MM.1S (cell line): ENCODE measurements at regions not wholly inside any gene's neighbourhood (a gene's known extent, or its start where the extent isn't known, plus 50 kb on each side); places are given as distances from the start of the nearest gene placed in this dataset.

ENCODE experiments used
- DNase-seq: peaks from one replicate; pipeline ENCODE4 v3.0.0-alpha.2; 2015
- H2AFZ ChIP-seq: fragments of 300-600 bp; sonication (generic); 2 replicates; pipeline ENCODE4 v1.6.0; 2016; ENCODE audit warnings: antibody characterized with exemption, low read length
- H3F3A ChIP-seq: fragments of 300-600 bp; sonication (generic); 2 replicates; pipeline ENCODE4 v1.6.1; 2016; ENCODE audit warnings: mild to moderate bottlenecking, antibody characterized with exemption, low read length, moderate library complexity, mixed read lengths; ENCODE audit not compliant: insufficient read depth
- H3K27ac ChIP-seq: fragments of 300-600 bp; sonication (generic); 2 replicates; pipeline ENCODE4 v1.5.1; 2016; ENCODE audit warnings: mild to moderate bottlenecking, low read length
- H3K27me3 ChIP-seq: fragments of 300-600 bp; sonication (generic); replicated peaks from 2 replicates; pipeline ENCODE4 v1.6.0; 2016; ENCODE audit warnings: low read length; ENCODE audit not compliant: insufficient read depth
- H3K36me3 ChIP-seq: fragments of 300-600 bp; sonication (generic); replicated peaks from 2 replicates; pipeline ENCODE4 v1.6.1; 2016; ENCODE audit warnings: mild to moderate bottlenecking, low read length, mixed read lengths; ENCODE audit not compliant: insufficient read depth
- H3K4me1 ChIP-seq: fragments of 300-600 bp; sonication (generic); 2 replicates; pipeline ENCODE4 v1.6.1; 2016; ENCODE audit warnings: low read length, mixed read lengths
- H3K4me2 ChIP-seq: fragments of 300-600 bp; sonication (generic); 2 replicates; pipeline ENCODE4 v1.6.0; 2016; ENCODE audit warnings: low read depth, low read length
- H3K4me3 ChIP-seq: fragments of 300-600 bp; sonication (generic); 2 replicates; pipeline ENCODE4 v1.5.1; 2016; ENCODE audit warnings: low read length, mixed read lengths
- H3K79me2 ChIP-seq: fragments of 300-600 bp; sonication (generic); 2 replicates; pipeline ENCODE4 v1.6.1; 2016; ENCODE audit warnings: mixed run types, low read length, mixed read lengths
- H3K9ac ChIP-seq: fragments of 300-600 bp; sonication (generic); 2 replicates; pipeline ENCODE4 v1.6.1; 2016; ENCODE audit warnings: low read length, mixed read lengths
- H3K9me2 ChIP-seq: fragments of 300-600 bp; sonication (generic); replicated peaks from 2 replicates; pipeline ENCODE4 v1.6.1; 2016; ENCODE audit warnings: mild to moderate bottlenecking, low read length, mixed read lengths; ENCODE audit not compliant: insufficient read depth
- H3K9me3 ChIP-seq: fragments of 300-600 bp; sonication (generic); replicated peaks from 2 replicates; pipeline ENCODE4 v1.6.1; 2016; ENCODE audit warnings: mild to moderate bottlenecking, low read length, mixed read lengths; ENCODE audit not compliant: insufficient read depth
- H4K20me1 ChIP-seq: fragments of 300-600 bp; sonication (generic); 2 replicates; pipeline ENCODE4 v1.6.1; 2016; ENCODE audit warnings: mild to moderate bottlenecking, low read length, moderate library complexity, mixed read lengths; ENCODE audit not compliant: insufficient read depth
- CTCF ChIP-seq: fragments of 300-600 bp; sonication (generic); IDR thresholded peaks from 2 replicates; pipeline ENCODE4 v1.5.1; 2016; ENCODE audit warnings: antibody characterized with exemption, low read length, mixed read lengths
- EZH2 ChIP-seq: fragments of 300-600 bp; sonication (generic); optimal IDR thresholded peaks from 2 replicates; pipeline ENCODE3; 2017; ENCODE audit warnings: low read depth, mild to moderate bottlenecking, antibody characterized with exemption, low read length, mixed read lengths
- EZH2phosphoT487 ChIP-seq: fragments of 300-600 bp; sonication (generic); IDR thresholded peaks from 2 replicates; pipeline ENCODE4 v1.6.1; 2018; ENCODE audit warnings: antibody characterized with exemption, low read length

GRCh38 chr9:23587903-23588302, 238.1 kb downstream of the ELAVL2 start:
- DNase-seq: no peak
- H3K4me3 ChIP-seq: no peak overlapping the region
- H3K79me2 ChIP-seq: no peaks in the 10 kb centered on the region
- TF ChIP-seq EZH2phosphoT487 (no peak), CTCF (peak; percentile 27; the same call in 1 of the 2 replicates), EZH2 (no peak)
- peak overlapping the region; percentile 63; the same call in 1 of the 2 replicates for H2AFZ ChIP-seq
- peak overlapping the region; percentile 73 for H3K27ac ChIP-seq
- H3K27me3 ChIP-seq: no peaks in the 10 kb centered on the region
- no peak overlapping the region for H3K9ac ChIP-seq
- H3F3A ChIP-seq: peaks cover 17% of the 10 kb centered on the region; the same call in 1 of the 2 replicates
- H3K9me2 ChIP-seq: no peaks in the 10 kb centered on the region
- no peaks in the 10 kb centered on the region for H3K36me3 ChIP-seq
- H3K4me2 ChIP-seq: peak overlapping the region; percentile 49
- H4K20me1 ChIP-seq: no peaks in the 10 kb centered on the region
- peaks cover 56% of the 10 kb centered on the region for H3K4me1 ChIP-seq
- H3K9me3 ChIP-seq: no peaks in the 10 kb centered on the region

DNA sequence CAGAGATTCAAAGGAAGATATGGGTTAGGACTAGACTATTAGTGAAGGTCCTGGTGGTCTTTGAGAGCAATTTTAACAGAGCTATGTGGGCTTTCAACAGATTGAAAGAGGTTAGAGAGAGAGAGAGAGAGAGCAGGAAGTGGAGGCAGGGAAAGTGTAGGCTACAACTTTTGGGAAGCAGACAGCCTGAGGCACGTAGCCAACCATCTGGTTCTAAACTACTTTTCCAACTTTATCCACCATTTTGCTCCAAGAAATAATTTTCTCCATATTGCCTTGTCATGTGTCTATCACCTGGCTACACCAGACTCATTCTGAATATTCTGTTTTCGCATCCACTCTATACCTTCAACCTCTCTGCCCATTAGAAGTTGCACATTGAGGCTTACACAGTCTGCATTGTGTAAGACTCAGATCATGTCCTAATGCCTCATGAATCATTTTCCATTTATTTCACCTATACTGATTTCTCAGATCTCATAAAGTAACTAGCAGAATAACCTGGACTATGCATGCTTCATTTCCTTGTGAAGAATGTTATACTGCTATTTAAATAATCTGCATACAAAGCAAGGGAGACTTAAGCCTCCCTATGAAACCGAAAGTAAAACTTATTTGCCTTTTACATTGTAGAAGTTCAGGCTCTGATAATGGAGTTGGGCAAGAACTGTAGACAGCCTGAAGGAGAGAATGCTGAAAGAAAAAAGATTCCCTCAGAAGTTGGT, 235.6 kb downstream of the ELAVL2 start:
- Histone ChIP-seq H3K27me3 (no peaks in the 10 kb centered on the region), H3K4me2 (peak overlapping the region; percentile 39)

GRCh38 chr9:23594421-23594820, 231.6 kb downstream of the ELAVL2 start:
- Histone ChIP-seq H3F3A (no peaks in the 10 kb centered on the region), H3K27me3 (no peaks in the 10 kb centered on the region), H3K9me2 (no peaks in the 10 kb centered on the region), H3K27ac (no peak overlapping the region), H3K4me3 (no peak overlapping the region), H3K4me2 (no peak overlapping the region), H3K4me1 (peaks cover 26% of the 10 kb centered on the region), H3K9ac (no peak overlapping the region), H4K20me1 (no peaks in the 10 kb centered on the region), H3K79me2 (no peaks in the 10 kb centered on the region), H2AFZ (no peak overlapping the region), H3K9me3 (no peaks in the 10 kb centered on the region), H3K36me3 (no peaks in the 10 kb centered on the region)
- no peak for TF ChIP-seq EZH2phosphoT487
- TF ChIP-seq EZH2: no peak
- no peak for TF ChIP-seq CTCF
- no peak for DNase-seq

More for the DNA sequence above, 235.6 kb downstream of the ELAVL2 start:
- Histone ChIP-seq H3K4me1 (peaks cover 51% of the 10 kb centered on the region), H4K20me1 (no peaks in the 10 kb centered on the region), H3K4me3 (no peak overlapping the region), H3K9me2 (no peaks in the 10 kb centered on the region), H3K36me3 (no peaks in the 10 kb centered on the region), H3F3A (peaks cover 17% of the 10 kb centered on the region; the same call in 1 of the 2 replicates), H2AFZ (0 out of 2 replicates have a peak overlapping the region, but pooled peaks have one; percentile 27), H3K9me3 (no peaks in the 10 kb centered on the region), H3K9ac (no peak overlapping the region), H3K79me2 (no peaks in the 10 kb centered on the region), H3K27ac (no peak overlapping the region; the same call in 1 of the 2 replicates)
- peak; percentile 52 for DNase-seq
- TF ChIP-seq EZH2: no peak
- no peak for TF ChIP-seq CTCF
- TF ChIP-seq EZH2phosphoT487: no peak
